Transverse colon (tissue), 1 donor: ENCODE measurements at regions not wholly inside any gene's neighbourhood (a gene's known extent, or its start where the extent isn't known, plus 50 kb on each side); places are given as distances from the start of the nearest gene placed in this dataset.

ENCODE experiments used
- EP300 ChIP-seq: sonication (generic); formaldehyde crosslinking; IDR thresholded peaks from one replicate; pipeline ENCODE4 v1.6.1; 2017; ENCODE audit warnings: antibody characterized with exemption, low read depth
- POLR2A ChIP-seq: fragments of 450-650 bp; IDR thresholded peaks from one replicate; pipeline ENCODE4 v1.6.1; 2016; ENCODE audit warnings: antibody characterized with exemption, mild to moderate bottlenecking, moderate library complexity

DNA sequence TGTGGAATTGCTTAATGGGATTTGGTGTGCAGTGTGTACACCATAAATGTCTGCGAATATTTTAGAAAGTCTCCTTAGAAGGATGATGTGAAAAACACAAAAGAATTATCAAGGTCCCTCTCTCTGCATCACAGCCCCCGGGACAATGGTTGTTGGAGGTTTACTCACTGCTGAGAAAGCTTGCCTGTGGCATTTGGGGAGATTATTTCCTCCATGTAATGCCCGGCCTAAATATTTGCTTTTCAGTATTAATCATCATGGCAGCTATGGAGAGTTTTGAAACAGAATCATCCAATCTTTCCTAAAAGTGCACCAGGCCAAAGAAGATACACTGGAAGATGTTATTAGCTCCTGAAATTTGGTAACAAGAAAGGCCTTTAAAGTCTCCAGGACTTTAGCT, 113.8 kb upstream of the ADCY1 start:
- no peak for TF ChIP-seq EP300
- TF ChIP-seq POLR2A: no peak
